HepG2 (cell line): ENCODE measurements at regions not wholly inside any gene's neighbourhood (a gene's known extent, or its start where the extent isn't known, plus 50 kb on each side); places are given as distances from the start of the nearest gene placed in this dataset.

ENCODE experiments used
- ATAC-seq: fragments of 200-7000 bp; cut with Tn5 transposase; 3 replicates; pipeline ENCODE4 v1.9.1; 2020; ENCODE audit warnings: mild to moderate bottlenecking, moderate library complexity
- BruUV-seq: library from RNA; stranded (reverse); fragments of 400-500 nt; replicated peaks from 2 replicates; lab custom pipeline; 2021; lab: Mats Ljungman, UMichigan
- CTCF ChIA-PET: fragments of 300-600 bp; formaldehyde crosslinking; extraction: SDS; loops from one replicate; lab custom pipeline; 2021; ENCODE audit warnings: low total read pairs, inconsistent platforms, low intra/inter-chr PET ratio; lab: Yijun Ruan, JAX
- POLR2A ChIA-PET: fragments of 350-600 bp; sonication (Branson Sonifier 250); formaldehyde crosslinking; loops from one replicate; lab custom pipeline; 2020; ENCODE audit warnings: antibody characterized with exemption, inconsistent platforms; lab: Yijun Ruan, JAX
- DNase-seq: peaks from one replicate; pipeline ENCODE4 v3.0.0-alpha.2; 2015; ENCODE audit warnings: low spot score
- FAIRE-seq: peaks from 3 replicates; lab custom pipeline; 2011; peaks lifted over from hg19 to GRCh38; lab: Jason Lieb, UNC
- H2AFZ ChIP-seq: one replicate; pipeline ENCODE4 v1.6.1; 2011; ENCODE audit warnings: low read length, inconsistent platforms
- H3K27ac ChIP-seq: fragments of 300-600 bp; 3 replicates; pipeline ENCODE4 v1.8.0; 2011; ENCODE audit warnings: mixed run types, mild to moderate bottlenecking, mixed read lengths, low read length, inconsistent platforms; ENCODE audit not compliant: insufficient read depth; ENCODE audit errors: extremely low read length
- H3K27me3 ChIP-seq, 2 experiments: fragments of 200-600 bp in 1 of 2; 2 replicates in 1 of 2; 3 replicates in 1 of 2; pipeline versions ENCODE4 v1.6.0 to v1.8.0; 2011; ENCODE audit warnings: low read length in 2 of 2, mild to moderate bottlenecking in 2 of 2, moderate library complexity in 2 of 2, inconsistent platforms in 1 of 2; ENCODE audit not compliant: insufficient read depth in 2 of 2, control insufficient read depth in 1 of 2
- H3K36me3 ChIP-seq, 2 experiments: fragments of 200-600 bp in 1 of 2; replicated peaks in 1 of 2; 2 replicates in 1 of 2; 3 replicates in 1 of 2; pipeline versions ENCODE4 v1.5.1 to v1.8.0; 2011; ENCODE audit warnings: low read length in 2 of 2, inconsistent platforms in 1 of 2; ENCODE audit not compliant: insufficient read depth in 2 of 2, control insufficient read depth in 1 of 2
- H3K4me1 ChIP-seq: 2 replicates; pipeline ENCODE4 v1.5.1; 2012; ENCODE audit warnings: low read length, inconsistent platforms; ENCODE audit not compliant: insufficient read depth
- H3K4me2 ChIP-seq: 2 replicates; pipeline ENCODE4 v1.6.0; 2011; ENCODE audit warnings: low read depth, low read length, inconsistent platforms
- H3K4me3 ChIP-seq, 3 experiments: fragments of 200-600 bp in 1 of 3; sonication (generic), shearing (Covaris generic) in 1 of 3; replicated peaks in 1 of 3; 2 replicates each; pipeline ENCODE4 v1.5.1; 2011 to 2016; ENCODE audit warnings: low read length in 3 of 3, inconsistent platforms in 2 of 3, low read depth in 2 of 3, mild to moderate bottlenecking in 2 of 3, control low read depth in 1 of 3, mixed read lengths in 1 of 3; ENCODE audit not compliant: insufficient read depth in 1 of 3
- H3K79me2 ChIP-seq: one replicate; pipeline ENCODE4 v1.6.1; 2011; ENCODE audit warnings: low read length, inconsistent platforms; ENCODE audit not compliant: insufficient read depth
- H3K9ac ChIP-seq: 2 replicates; pipeline ENCODE4 v1.6.0; 2011; ENCODE audit warnings: mild to moderate bottlenecking, low read depth, low read length, inconsistent platforms; ENCODE audit not compliant: insufficient read depth
- H3K9me3 ChIP-seq: 2 replicates; pipeline ENCODE4 v1.5.1; 2012; ENCODE audit warnings: mild to moderate bottlenecking, low read length
- H4K20me1 ChIP-seq: 2 replicates; pipeline ENCODE4 v1.6.0; 2011; ENCODE audit warnings: inconsistent platforms, mild to moderate bottlenecking, low read length, moderate library complexity; ENCODE audit not compliant: insufficient read depth
- DNMT1 ChIP-seq: sonication (generic); formaldehyde crosslinking; IDR thresholded peaks from 2 replicates; pipeline ENCODE4 v1.5.1; 2020; ENCODE audit warnings: mild to moderate bottlenecking, missing genetic modification reagents
- GPN1 ChIP-seq: sonication (generic); formaldehyde crosslinking; IDR thresholded peaks from 2 replicates; pipeline ENCODE4 v1.5.1; 2020; ENCODE audit warnings: missing genetic modification reagents, borderline replicate concordance
- HDAC1 ChIP-seq: sonication (generic); formaldehyde crosslinking; IDR thresholded peaks from 2 replicates; pipeline ENCODE4 v1.5.1; 2020; ENCODE audit warnings: mild to moderate bottlenecking, missing genetic modification reagents
- NCOA5 ChIP-seq: sonication (generic); formaldehyde crosslinking; IDR thresholded peaks from 2 replicates; pipeline ENCODE4 v1.4.0; 2020; ENCODE audit warnings: missing genetic modification reagents
- NFE2L1 ChIP-seq: sonication (generic); formaldehyde crosslinking; IDR thresholded peaks from 2 replicates; pipeline ENCODE4 v1.4.0; 2020; ENCODE audit warnings: missing genetic modification reagents, mild to moderate bottlenecking, borderline replicate concordance
- SIX4 ChIP-seq: sonication (generic); formaldehyde crosslinking; IDR thresholded peaks from 2 replicates; pipeline ENCODE4 v1.4.0; 2020; ENCODE audit warnings: missing genetic modification reagents
- TBX3 ChIP-seq: fragments of 450-650 bp; IDR thresholded peaks from 2 replicates; pipeline ENCODE4 v1.6.1; 2017; ENCODE audit warnings: antibody characterized with exemption, mild to moderate bottlenecking, inconsistent platforms, borderline replicate concordance
- XBP1 ChIP-seq: sonication (generic); formaldehyde crosslinking; IDR thresholded peaks from 2 replicates; pipeline ENCODE4 v1.5.0; 2020; ENCODE audit warnings: missing genetic modification reagents
- ZBTB21 ChIP-seq: sonication (generic); formaldehyde crosslinking; IDR thresholded peaks from 2 replicates; pipeline ENCODE4 v1.4.0; 2020; ENCODE audit warnings: missing genetic modification reagents
- ZNF143 ChIP-seq: sonication (generic); formaldehyde crosslinking; IDR thresholded peaks from 2 replicates; pipeline ENCODE4 v1.4.0; 2020; ENCODE audit warnings: missing genetic modification reagents
- ZNF567 ChIP-seq: sonication (generic); formaldehyde crosslinking; IDR thresholded peaks from 2 replicates; pipeline ENCODE4 v1.8.1; 2023; ENCODE audit warnings: mild to moderate bottlenecking, missing genetic modification reagents, borderline replicate concordance
- WGBS: methylation state at CpG from one replicate; pipeline ENCODE4 v1.1.6; 2017; ENCODE audit warnings: low lambda C conversion rate; 5-methylcytosine and 5-hydroxymethylcytosine counted together
- in situ Hi-C: cut with HindIII; loops from 2 replicates; pipeline ENCODE4 v1.10.0; 2017; ENCODE audit warnings: low pct_unique_long_range_greater_than_20kb; ENCODE audit not compliant: extremely low pct_ligation_motif_present
- intact Hi-C: fragments of 100-400 bp; cut with micrococcal nuclease; formaldehyde crosslinking; loops from one replicate; pipeline ENCODE4 v1.10.0; 2022; ENCODE audit not compliant: unreplicated experiment

GRCh38 chr15:69983696-69984265 lies 113.9 kb downstream of the TLE3 start:
- Histone ChIP-seq H3K79me2 (no peaks in the 10 kb centered on the region), H4K20me1 (no peaks in the 10 kb centered on the region), H3K27ac (no peak overlapping the region), H3K27me3 (peaks cover 6 to 25% of the 10 kb centered on the region in 2 experiments; a peak in 4 of 5 replicates), H3K9me3 (no peaks in the 10 kb centered on the region), H3K9ac (no peak overlapping the region), H2AFZ (no peak overlapping the region), H3K36me3 (no peaks in the 10 kb centered on the region), H3K4me1 (no peaks in the 10 kb centered on the region), H3K4me3 (no peak overlapping the region), H3K4me2 (no peak overlapping the region)
- ChIA-PET POLR2A (no interaction called here), CTCF (no interaction called here)
- 3% methylated on average over 7 of the region's 7 CpGs for WGBS
- BruUV-seq, result no TSS peak
- FAIRE-seq, result no peak
- no peak for TF ChIP-seq XBP1 (CRISPR knock-in tag)
- TF ChIP-seq TBX3, result no peak
- TF ChIP-seq HDAC1 (CRISPR knock-in tag), result no peak
- no peak for TF ChIP-seq NCOA5 (CRISPR knock-in tag)
- TF ChIP-seq NFE2L1 (CRISPR knock-in tag), result no peak
- TF ChIP-seq SIX4, result no peak
- no peak for TF ChIP-seq GPN1 (CRISPR knock-in tag)
- TF ChIP-seq ZNF567, result no peak
- TF ChIP-seq ZNF143 (CRISPR knock-in tag), result no peak
- no peak for TF ChIP-seq ZBTB21 (CRISPR knock-in tag)
- TF ChIP-seq DNMT1 (CRISPR knock-in tag), result no peak
- in situ Hi-C loops (no loop called here), intact Hi-C loops (no loop called here)
- ATAC-seq, result no peak
- DNase-seq, result no peak
